ENCODE measurements at regions not wholly inside any gene's neighbourhood (a gene's known extent, or its start where the extent isn't known, plus 50 kb on each side); places are given as distances from the start of the nearest gene placed in this dataset.

- no peak for DNase-seq
- TF ChIP-seq POLR2AphosphoS5 (IDR thresholded peaks at IDR 0.05) = no peak
- TF ChIP-seq CTCF (IDR thresholded peaks at IDR 0.05) = no peak
- no peak for TF ChIP-seq EP300 (IDR thresholded peaks at IDR 0.05)
- no peak for TF ChIP-seq POLR2A (IDR thresholded peaks at IDR 0.05)
Observed at GRCh38 chr18:56108478-56109367, 520.7 kb upstream of the TCF4 start.

GRCh38 chr18:56107821-56108477, 520.0 kb upstream of the TCF4 start:
- TF ChIP-seq EP300 (IDR thresholded peaks at IDR 0.05) = no peak
- TF ChIP-seq POLR2AphosphoS5 (IDR thresholded peaks at IDR 0.05) = no peak
- TF ChIP-seq POLR2A (IDR thresholded peaks at IDR 0.05) = no peak
- TF ChIP-seq CTCF (IDR thresholded peaks at IDR 0.05) = no peak
- peaks cover 0 to 4% (median 0%) of the 10 kb centered on the region in 4 donors for H3K9me3 ChIP-seq
- H3K27ac ChIP-seq = no peak overlapping the region
- H3K4me1 ChIP-seq = no peaks in the 10 kb centered on the region
- H3K36me3 ChIP-seq = no peaks in the 10 kb centered on the region
- intact Hi-C loops (cut with DNase I) = no loop called here
- H3K27me3 ChIP-seq = no peaks in the 10 kb centered on the region
- DNase-seq = no peak
- WGBS, 2 donors = 80 to 84% methylated on average over 5 of the region's 5 CpGs
- H3K4me3 ChIP-seq = no peak overlapping the region

More at GRCh38 chr18:56108478-56109367, 520.7 kb upstream of the TCF4 start:
- Histone ChIP-seq H3K4me3 (no peak overlapping the region), H3K36me3 (no peaks in the 10 kb centered on the region), H3K9me3 (peaks cover 0 to 4% (median 0%) of the 10 kb centered on the region in 4 donors), H3K4me1 (no peaks in the 10 kb centered on the region), H3K27ac (no peak overlapping the region), H3K27me3 (no peaks in the 10 kb centered on the region)
- intact Hi-C loops (cut with DNase I) = no loop called here
- WGBS, 2 donors = 85 to 90% methylated on average over 4 of the region's 4 CpGs

GRCh38 chr18:56100090-56100722, 512.2 kb upstream of the TCF4 start:
- no peak overlapping the region for H3K4me3 ChIP-seq
- no peak overlapping the region for H3K27ac ChIP-seq
- H3K36me3 ChIP-seq = no peaks in the 10 kb centered on the region
- H3K4me1 ChIP-seq = no peaks in the 10 kb centered on the region
- WGBS, 2 donors = 81 to 85% methylated on average over 6 of the region's 6 CpGs
- peaks cover 0 to 4% (median 0%) of the 10 kb centered on the region in 4 donors for H3K9me3 ChIP-seq
- TF ChIP-seq EP300 (IDR thresholded peaks at IDR 0.05) (no peak), CTCF (IDR thresholded peaks at IDR 0.05) (no peak), POLR2A (IDR thresholded peaks at IDR 0.05) (no peak), POLR2AphosphoS5 (IDR thresholded peaks at IDR 0.05) (no peak)
- no peak for DNase-seq
- intact Hi-C loops (cut with DNase I) = no loop called here
- no peaks in the 10 kb centered on the region for H3K27me3 ChIP-seq

- 82 to 83% methylated on average over 5 of the region's 5 CpGs for whole genome bisulfite sequencing, 2 donors
- H3K4me1 ChIP-seq = no peaks in the 10 kb centered on the region
Observed at GRCh38 chr18:56097621-56098020, 509.6 kb upstream of the TCF4 start.

More at GRCh38 chr18:56097621-56098020, 509.6 kb upstream of the TCF4 start:
- Histone ChIP-seq H3K27me3 (no peaks in the 10 kb centered on the region), H3K9me3 (no peaks in the 10 kb centered on the region), H3K36me3 (no peaks in the 10 kb centered on the region), H3K27ac (no peak overlapping the region), H3K4me3 (no peak overlapping the region)
- no peak for DNase-seq
- intact Hi-C loops (cut with DNase I) = no loop called here
- TF ChIP-seq EP300 (IDR thresholded peaks at IDR 0.05) = no peak
- TF ChIP-seq CTCF (IDR thresholded peaks at IDR 0.05) = no peak
- no peak for TF ChIP-seq POLR2A (IDR thresholded peaks at IDR 0.05)
- no peak for TF ChIP-seq POLR2AphosphoS5 (IDR thresholded peaks at IDR 0.05)

Data from sigmoid colon (tissue), 6 donors.